Jurkat, Clone E6-1 (cell line): ENCODE measurements at regions not wholly inside any gene's neighbourhood (a gene's known extent, or its start where the extent isn't known, plus 50 kb on each side); places are given as distances from the start of the nearest gene placed in this dataset.

Experiments used
- DNase-seq: peaks from one replicate; pipeline ENCODE4 v3.0.0-alpha.2; 2011; ENCODE audit warnings: low read depth, low spot score
- H3K4me3 ChIP-seq: 2 replicates; pipeline ENCODE4 v1.5.1; 2011; ENCODE audit warnings: mild to moderate bottlenecking, low read length, control low read depth, moderate library complexity

GRCh38 chr4:176967586-176967985 is 174.9 kb upstream of the VEGFC start:
- no peak for DNase-seq
- no peak overlapping the region for H3K4me3 ChIP-seq

GRCh38 chr4:176968094-176968493 is 175.4 kb upstream of the VEGFC start:
- DNase-seq: no peak

GRCh38 chr4:176969011-176969410 is 176.3 kb upstream of the VEGFC start:
- no peak overlapping the region for H3K4me3 ChIP-seq
- no peak for DNase-seq

More at GRCh38 chr4:176968094-176968493, 175.4 kb upstream of the VEGFC start:
- no peak overlapping the region for H3K4me3 ChIP-seq

GRCh38 chr4:176970853-176971252 is 178.1 kb upstream of the VEGFC start:
- H3K4me3 ChIP-seq: no peak overlapping the region
- DNase-seq: no peak

GRCh38 chr4:176971576-176972115 is 178.9 kb upstream of the VEGFC start:
- H3K4me3 ChIP-seq: no peak overlapping the region
- no peak for DNase-seq

- DNase-seq: no peak
- no peak overlapping the region for H3K4me3 ChIP-seq
These were observed 186.7 kb upstream of the VEGFC start for GRCh38 chr4:176979416-176979815.

- no peak for DNase-seq
- H3K4me3 ChIP-seq: no peak overlapping the region
These were observed 188.4 kb upstream of the VEGFC start for GRCh38 chr4:176981074-176981473.

- no peak overlapping the region for H3K4me3 ChIP-seq
- DNase-seq: no peak
These were observed 188.8 kb upstream of the VEGFC start for GRCh38 chr4:176981551-176981950.

- no peak for DNase-seq
- no peak overlapping the region for H3K4me3 ChIP-seq
These were observed 195.5 kb upstream of the VEGFC start for GRCh38 chr4:176988226-176988625.

GRCh38 chr4:176989186-176989585 is 196.5 kb upstream of the VEGFC start:
- no peak for DNase-seq
- H3K4me3 ChIP-seq: no peak overlapping the region

- DNase-seq: no peak
- no peak overlapping the region for H3K4me3 ChIP-seq
These were observed 207.3 kb upstream of the VEGFC start for GRCh38 chr4:176999935-177000543.

- H3K4me3 ChIP-seq: no peak overlapping the region
- no peak for DNase-seq
These were observed 208.8 kb upstream of the VEGFC start for GRCh38 chr4:177001271-177002175.

GRCh38 chr4:177005674-177006230 is 213.0 kb upstream of the VEGFC start:
- no peak for DNase-seq
- no peak overlapping the region for H3K4me3 ChIP-seq

- DNase-seq: no peak
- H3K4me3 ChIP-seq: no peak overlapping the region
These were observed 213.6 kb upstream of the VEGFC start for GRCh38 chr4:177006331-177006730.

- DNase-seq: no peak
- no peak overlapping the region for H3K4me3 ChIP-seq
These were observed 215.5 kb upstream of the VEGFC start for GRCh38 chr4:177008071-177008835.

GRCh38 chr4:177008836-177009501 is 216.2 kb upstream of the VEGFC start:
- DNase-seq: no peak
- no peak overlapping the region for H3K4me3 ChIP-seq

GRCh38 chr4:177010418-177010817 is 217.7 kb upstream of the VEGFC start:
- DNase-seq: no peak

GRCh38 chr4:177012918-177013545 is 220.3 kb upstream of the VEGFC start:
- no peak for DNase-seq
- H3K4me3 ChIP-seq: no peak overlapping the region

More at GRCh38 chr4:177010418-177010817, 217.7 kb upstream of the VEGFC start:
- no peak overlapping the region for H3K4me3 ChIP-seq
